ENCODE measurements at regions not wholly inside any gene's neighbourhood (a gene's known extent, or its start where the extent isn't known, plus 50 kb on each side); places are given as distances from the start of the nearest gene placed in this dataset.
A peak's percentile ranks its signal among the peaks of the same experiment; 100 is the strongest.

DNA sequence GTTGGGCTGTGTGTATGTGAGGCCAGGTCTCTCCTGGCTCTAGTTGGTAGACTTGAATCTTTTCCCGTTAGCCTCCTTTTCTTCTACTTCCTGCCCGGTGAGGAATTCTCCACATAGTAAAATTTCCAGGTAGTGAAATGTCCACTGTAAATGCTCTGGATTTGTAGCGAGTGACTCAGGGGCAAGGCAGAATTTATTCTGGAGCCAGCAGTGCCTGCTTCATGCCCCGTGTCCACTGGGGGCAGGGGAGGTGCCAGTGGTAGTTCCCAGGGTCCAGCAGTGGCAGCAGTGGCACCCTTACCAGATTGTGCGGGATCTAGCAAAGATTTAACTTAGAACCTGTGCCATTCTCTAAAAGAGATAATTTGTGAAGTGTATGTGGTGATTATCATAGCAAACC, 74.5 kb upstream of the USP24 start:
- H2BK120ac ChIP-seq (ENCODE audit: low read depth, low read length) = no peak overlapping the region
- no peak overlapping the region for H3K14ac ChIP-seq (ENCODE audit: low read length in 2 of 2)
- peak overlapping the region; percentile 15 to 30 for H3K4ac ChIP-seq (ENCODE audit: low read depth in 1 of 2, low read length in 2 of 2)
- no peak overlapping the region for H3K18ac ChIP-seq (ENCODE audit: low read depth in 1 of 2, low read length in 2 of 2)
- H3K36me3 ChIP-seq (ENCODE audit: control insufficient read depth in 1 of 2, insufficient read depth in 2 of 2, low read depth in 1 of 2, low read length in 2 of 2) = no peaks in the 10 kb centered on the region
- H2BK12ac ChIP-seq (ENCODE audit: low read length in 2 of 2) = no peak overlapping the region
- H3K9ac ChIP-seq (ENCODE audit: low read length) = no peak overlapping the region
- WGBS = 87% methylated on average over 4 of the region's 5 CpGs
- H2BK15ac ChIP-seq (ENCODE audit: low read depth, poor library complexity, severe bottlenecking) = no peak overlapping the region
- DNase-seq = no peak
- no peaks in the 10 kb centered on the region for H3K27me3 ChIP-seq (ENCODE audit: control insufficient read depth in 1 of 2, insufficient read depth in 1 of 2, low read length in 2 of 2)
- peak overlapping the region; percentile 8 for H2BK5ac ChIP-seq (ENCODE audit: low read depth, low read length, poor library complexity, severe bottlenecking)
- no peak overlapping the region for H4K8ac ChIP-seq (ENCODE audit: low read length)
- no peaks in the 10 kb centered on the region for H3K4me1 ChIP-seq (ENCODE audit: control insufficient read depth, insufficient read depth, low read depth, low read length)
- H3K4me2 ChIP-seq (ENCODE audit: low read length, poor library complexity, severe bottlenecking) = no peak overlapping the region
- H3K23ac ChIP-seq (ENCODE audit: low read length in 2 of 2) = no peak overlapping the region
- H3K79me1 ChIP-seq (replicated peaks; ENCODE audit: low read length, poor library complexity, severe bottlenecking) = no peaks in the 10 kb centered on the region
- H3K27ac ChIP-seq (ENCODE audit: low read length, poor library complexity, severe bottlenecking) = no peak overlapping the region
- no peak overlapping the region for H4K91ac ChIP-seq (ENCODE audit: low read length)
- H3K4me3 ChIP-seq (ENCODE audit: insufficient read depth in 1 of 2, low read depth in 1 of 2, low read length in 2 of 2) = no peak overlapping the region
- no peak overlapping the region for H2AFZ ChIP-seq (ENCODE audit: low read depth, low read length)
- no peaks in the 10 kb centered on the region for H3K9me3 ChIP-seq (ENCODE audit: control insufficient read depth, low read length)
- no peak overlapping the region for H2AK5ac ChIP-seq (ENCODE audit: low read length, severe bottlenecking)

DNA sequence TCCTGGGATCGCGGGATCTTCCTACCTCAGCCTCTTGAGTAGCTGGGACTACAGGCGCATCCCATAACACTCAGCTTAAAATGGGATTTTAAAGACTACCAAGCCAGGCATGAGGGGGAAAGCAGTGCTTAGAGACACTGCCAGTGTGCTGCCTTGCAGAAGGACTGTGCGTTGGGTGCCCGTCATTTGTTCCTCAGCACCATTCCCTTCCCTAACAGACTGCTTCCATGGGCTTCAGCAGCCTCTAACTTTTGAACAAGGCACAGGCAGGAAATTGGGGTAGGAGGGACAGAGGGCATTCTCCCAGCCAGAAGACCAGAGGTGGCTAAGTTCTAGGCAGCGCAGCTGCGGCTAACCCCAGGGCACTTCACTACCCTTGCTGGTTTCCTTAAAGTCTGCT, 73.9 kb upstream of the USP24 start:
- Histone ChIP-seq H3K9ac (ENCODE audit: low read length) (no peak overlapping the region), H2BK12ac (ENCODE audit: low read length in 2 of 2) (peak overlapping the region in 1 of 2 experiments; percentile 37), H3K4me2 (ENCODE audit: low read length, poor library complexity, severe bottlenecking) (no peak overlapping the region), H3K27ac (ENCODE audit: low read length, poor library complexity, severe bottlenecking) (no peak overlapping the region), H3K4ac (ENCODE audit: low read depth in 1 of 2, low read length in 2 of 2) (no peak overlapping the region), H3K4me3 (ENCODE audit: insufficient read depth in 1 of 2, low read depth in 1 of 2, low read length in 2 of 2) (no peak overlapping the region), H3K27me3 (ENCODE audit: control insufficient read depth in 1 of 2, insufficient read depth in 1 of 2, low read length in 2 of 2) (no peaks in the 10 kb centered on the region), H2AFZ (ENCODE audit: low read depth, low read length) (no peak overlapping the region), H2BK5ac (ENCODE audit: low read depth, low read length, poor library complexity, severe bottlenecking) (no peak overlapping the region), H3K4me1 (ENCODE audit: control insufficient read depth, insufficient read depth, low read depth, low read length) (no peaks in the 10 kb centered on the region), H3K36me3 (ENCODE audit: control insufficient read depth in 1 of 2, insufficient read depth in 2 of 2, low read depth in 1 of 2, low read length in 2 of 2) (no peaks in the 10 kb centered on the region), H4K8ac (ENCODE audit: low read length) (no peak overlapping the region), H2AK5ac (ENCODE audit: low read length, severe bottlenecking) (no peak overlapping the region), H2BK120ac (ENCODE audit: low read depth, low read length) (no peak overlapping the region), H4K91ac (ENCODE audit: low read length) (no peak overlapping the region), H3K23ac (ENCODE audit: low read length in 2 of 2) (no peak overlapping the region), H3K9me3 (ENCODE audit: control insufficient read depth, low read length) (no peaks in the 10 kb centered on the region), H3K14ac (ENCODE audit: low read length in 2 of 2) (no peak overlapping the region), H3K18ac (ENCODE audit: low read depth in 1 of 2, low read length in 2 of 2) (peak overlapping the region in 1 of 2 experiments; percentile 18), H2BK15ac (ENCODE audit: low read depth, poor library complexity, severe bottlenecking) (no peak overlapping the region), H3K79me1 (replicated peaks; ENCODE audit: low read length, poor library complexity, severe bottlenecking) (no peaks in the 10 kb centered on the region)
- 98% methylated on average over 7 of the region's 7 CpGs for WGBS
- DNase-seq = no peak

DNA sequence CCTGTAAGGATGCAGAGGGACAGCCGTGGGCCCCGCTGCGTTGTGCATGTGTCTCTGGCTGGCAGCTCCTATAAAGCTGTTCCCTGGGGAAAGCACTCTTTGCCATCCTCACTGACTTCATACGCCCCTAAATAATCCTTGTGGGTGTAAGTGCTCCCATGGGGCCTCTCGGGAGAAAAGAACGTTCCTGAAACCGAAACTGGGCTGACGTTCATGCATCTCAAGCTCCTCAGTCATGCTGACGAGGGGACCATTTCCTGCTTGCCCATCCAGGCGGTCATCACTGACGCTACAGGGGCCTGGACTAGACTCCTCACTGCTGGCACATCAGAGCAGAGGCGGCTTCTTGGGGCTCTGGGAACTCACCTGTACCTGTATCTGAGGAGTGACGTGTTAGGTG, 73.1 kb upstream of the USP24 start:
- Histone ChIP-seq H2BK15ac (ENCODE audit: low read depth, poor library complexity, severe bottlenecking) (no peak overlapping the region), H3K14ac (ENCODE audit: low read length in 2 of 2) (no peak overlapping the region), H2BK12ac (ENCODE audit: low read length in 2 of 2) (peak overlapping the region in 1 of 2 experiments; percentile 18), H3K18ac (ENCODE audit: low read depth in 1 of 2, low read length in 2 of 2) (no peak overlapping the region), H4K91ac (ENCODE audit: low read length) (no peak overlapping the region), H3K4ac (ENCODE audit: low read depth in 1 of 2, low read length in 2 of 2) (no peak overlapping the region), H3K4me2 (ENCODE audit: low read length, poor library complexity, severe bottlenecking) (no peak overlapping the region), H4K8ac (ENCODE audit: low read length) (no peak overlapping the region), H2BK5ac (ENCODE audit: low read depth, low read length, poor library complexity, severe bottlenecking) (no peak overlapping the region), H3K9ac (ENCODE audit: low read length) (no peak overlapping the region), H3K4me3 (ENCODE audit: insufficient read depth in 1 of 2, low read depth in 1 of 2, low read length in 2 of 2) (no peak overlapping the region), H2BK120ac (ENCODE audit: low read depth, low read length) (no peak overlapping the region), H2AK5ac (ENCODE audit: low read length, severe bottlenecking) (no peak overlapping the region), H2AFZ (ENCODE audit: low read depth, low read length) (no peak overlapping the region), H3K79me1 (replicated peaks; ENCODE audit: low read length, poor library complexity, severe bottlenecking) (no peaks in the 10 kb centered on the region), H3K27ac (ENCODE audit: low read length, poor library complexity, severe bottlenecking) (no peak overlapping the region), H3K27me3 (ENCODE audit: control insufficient read depth in 1 of 2, insufficient read depth in 1 of 2, low read length in 2 of 2) (no peaks in the 10 kb centered on the region), H3K4me1 (ENCODE audit: control insufficient read depth, insufficient read depth, low read depth, low read length) (no peaks in the 10 kb centered on the region), H3K36me3 (ENCODE audit: control insufficient read depth in 1 of 2, insufficient read depth in 2 of 2, low read depth in 1 of 2, low read length in 2 of 2) (no peaks in the 10 kb centered on the region), H3K23ac (ENCODE audit: low read length in 2 of 2) (no peak overlapping the region), H3K9me3 (ENCODE audit: control insufficient read depth, low read length) (no peaks in the 10 kb centered on the region)
- WGBS = 91% methylated on average over 13 of the region's 13 CpGs
- no peak for DNase-seq

DNA sequence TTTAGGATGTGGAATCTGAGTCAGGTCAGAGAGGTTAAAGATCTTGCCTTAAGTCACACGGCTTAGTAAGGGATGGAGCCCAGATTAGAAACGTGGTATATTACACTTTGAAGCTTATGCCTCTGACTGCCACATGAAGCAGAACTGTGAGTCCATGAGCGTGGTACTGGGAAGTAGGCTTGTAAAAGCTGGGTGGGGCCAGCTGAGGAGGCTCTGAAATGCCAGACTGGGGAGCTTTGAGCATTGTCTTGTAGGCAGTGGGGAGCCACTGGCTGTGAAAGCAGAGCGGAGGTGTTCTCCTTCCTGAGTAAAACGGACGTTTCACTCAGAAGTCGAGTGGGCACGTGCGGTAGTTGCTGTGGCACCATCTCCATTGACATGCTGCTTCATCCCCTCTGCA, 72.6 kb upstream of the USP24 start:
- no peak overlapping the region for H2BK5ac ChIP-seq (ENCODE audit: low read depth, low read length, poor library complexity, severe bottlenecking)
- H2BK120ac ChIP-seq (ENCODE audit: low read depth, low read length) = no peak overlapping the region
- no peak overlapping the region for H2AFZ ChIP-seq (ENCODE audit: low read depth, low read length)
- no peak overlapping the region for H3K4me3 ChIP-seq (ENCODE audit: insufficient read depth in 1 of 2, low read depth in 1 of 2, low read length in 2 of 2)
- no peak for DNase-seq
- no peak overlapping the region for H4K8ac ChIP-seq (ENCODE audit: low read length)
- WGBS = 95% methylated on average over 9 of the region's 9 CpGs
- H3K14ac ChIP-seq (ENCODE audit: low read length in 2 of 2) = no peak overlapping the region
- no peaks in the 10 kb centered on the region for H3K4me1 ChIP-seq (ENCODE audit: control insufficient read depth, insufficient read depth, low read depth, low read length)
- no peaks in the 10 kb centered on the region for H3K79me1 ChIP-seq (replicated peaks; ENCODE audit: low read length, poor library complexity, severe bottlenecking)
- no peaks in the 10 kb centered on the region for H3K27me3 ChIP-seq (ENCODE audit: control insufficient read depth in 1 of 2, insufficient read depth in 1 of 2, low read length in 2 of 2)
- no peak overlapping the region for H3K9ac ChIP-seq (ENCODE audit: low read length)
- no peak overlapping the region for H2BK15ac ChIP-seq (ENCODE audit: low read depth, poor library complexity, severe bottlenecking)
- H2AK5ac ChIP-seq (ENCODE audit: low read length, severe bottlenecking) = no peak overlapping the region
- H3K27ac ChIP-seq (ENCODE audit: low read length, poor library complexity, severe bottlenecking) = no peak overlapping the region
- no peaks in the 10 kb centered on the region for H3K9me3 ChIP-seq (ENCODE audit: control insufficient read depth, low read length)
- H3K4ac ChIP-seq (ENCODE audit: low read depth in 1 of 2, low read length in 2 of 2) = no peak overlapping the region
- H3K18ac ChIP-seq (ENCODE audit: low read depth in 1 of 2, low read length in 2 of 2) = peak overlapping the region in 1 of 2 experiments; percentile 50
- H4K91ac ChIP-seq (ENCODE audit: low read length) = no peak overlapping the region
- H3K36me3 ChIP-seq (ENCODE audit: control insufficient read depth in 1 of 2, insufficient read depth in 2 of 2, low read depth in 1 of 2, low read length in 2 of 2) = no peaks in the 10 kb centered on the region
- H2BK12ac ChIP-seq (ENCODE audit: low read length in 2 of 2) = peak overlapping the region in 1 of 2 experiments; percentile 24
- no peak overlapping the region for H3K23ac ChIP-seq (ENCODE audit: low read length in 2 of 2)
- H3K4me2 ChIP-seq (ENCODE audit: low read length, poor library complexity, severe bottlenecking) = no peak overlapping the region
